ENCODE measurements at regions not wholly inside any gene's neighbourhood (a gene's known extent, or its start where the extent isn't known, plus 50 kb on each side); places are given as distances from the start of the nearest gene placed in this dataset.

DNA sequence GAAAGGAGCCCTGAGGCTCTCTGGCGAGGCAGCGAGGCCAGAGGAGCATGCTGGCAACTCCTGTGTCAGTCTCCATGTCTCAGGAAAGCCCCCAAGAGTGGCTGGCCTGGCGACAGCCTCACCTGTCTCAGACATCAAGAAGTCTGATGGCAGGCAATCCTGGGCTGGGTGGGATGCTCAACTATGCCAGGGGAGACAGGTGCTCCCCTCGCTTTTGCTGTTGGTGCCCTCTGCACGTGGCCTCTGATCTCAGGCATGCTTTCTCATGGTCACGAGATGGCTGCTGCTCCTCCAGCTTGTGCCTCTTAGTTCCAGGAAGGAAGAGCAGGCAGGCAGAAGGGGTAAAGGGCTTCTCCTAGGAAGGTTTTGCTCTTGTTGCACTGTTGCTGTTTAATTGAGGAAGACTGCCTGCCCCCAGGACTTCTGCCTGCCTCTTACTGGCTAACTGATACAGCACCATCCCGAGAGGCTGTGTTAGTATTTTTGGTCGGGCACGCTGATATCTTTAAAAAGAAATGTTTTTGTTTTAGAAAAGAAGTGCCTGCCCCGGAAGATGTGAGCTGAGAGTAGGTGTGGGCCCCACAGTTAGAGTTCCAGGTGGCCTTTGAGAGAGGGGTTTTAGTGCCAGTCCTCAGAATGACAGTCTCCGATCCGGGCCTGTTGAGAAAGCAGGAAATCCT, 344.8 kb upstream of the HS6ST1 start:
- no peak for TF ChIP-seq POLR2A (IDR thresholded peaks at IDR 0.05; ENCODE audit: low read depth, low read length)
- TF ChIP-seq SPI1 (IDR thresholded peaks at IDR 0.05; ENCODE audit: low read depth, low read length): no peak
- no peak for TF ChIP-seq TAF1 (IDR thresholded peaks at IDR 0.05; ENCODE audit: low read depth, low read length)
- no peak for TF ChIP-seq POLR2AphosphoS5 (IDR thresholded peaks at IDR 0.05; ENCODE audit: low read depth, low read length)
